DMS53 treated with DMSO at 0.1 percent for 48 hours (cell line): ENCODE measurements at regions not wholly inside any gene's neighbourhood (a gene's known extent, or its start where the extent isn't known, plus 50 kb on each side); places are given as distances from the start of the nearest gene placed in this dataset.
"Not testable (repeated sequence)": the region's sequence is repeated elsewhere in the genome, so short reads cannot be mapped to it uniquely, and the experiment has no call there.

ENCODE experiments used
- DNase-seq: peaks from one replicate; lab custom pipeline; 2025; ENCODE audit not compliant: unreplicated experiment; lab: John Stamatoyannopoulos, UW

GRCh38 chr6:163702736-163703135 is 288.2 kb downstream of the QKI start:
- DNase-seq = no peak

- DNase-seq = no peak
Observed at GRCh38 chr6:163701762-163702161, 287.2 kb downstream of the QKI start.

- DNase-seq = no peak
Observed at GRCh38 chr6:163698086-163698485, 283.6 kb downstream of the QKI start.

GRCh38 chr6:163696311-163696710 is 281.8 kb downstream of the QKI start:
- DNase-seq = not testable (repeated sequence)

GRCh38 chr6:163695414-163695864 is 280.9 kb downstream of the QKI start:
- no peak for DNase-seq

GRCh38 chr6:163694988-163695398 is 280.5 kb downstream of the QKI start:
- DNase-seq = no peak

GRCh38 chr6:163694072-163694471 is 279.6 kb downstream of the QKI start:
- DNase-seq = no peak

- DNase-seq = no peak
Observed at GRCh38 chr6:163691049-163691448, 276.5 kb downstream of the QKI start.

GRCh38 chr6:163688739-163689362 is 274.3 kb downstream of the QKI start:
- DNase-seq = no peak

GRCh38 chr6:163687075-163687474 is 272.6 kb downstream of the QKI start:
- no peak for DNase-seq

GRCh38 chr6:163686301-163686700 is 271.8 kb downstream of the QKI start:
- no peak for DNase-seq

GRCh38 chr6:163683105-163683622 is 268.6 kb downstream of the QKI start:
- DNase-seq = no peak

- no peak for DNase-seq
Observed at GRCh38 chr6:163679753-163680152, 265.2 kb downstream of the QKI start.

GRCh38 chr6:163679012-163679660 is 264.6 kb downstream of the QKI start:
- no peak for DNase-seq

GRCh38 chr6:163675611-163676010 is 261.1 kb downstream of the QKI start:
- no peak for DNase-seq

- DNase-seq = no peak
Observed at GRCh38 chr6:163672710-163673109, 258.2 kb downstream of the QKI start.

GRCh38 chr6:163671791-163672190 is 257.3 kb downstream of the QKI start:
- no peak for DNase-seq

- no peak for DNase-seq
Observed at GRCh38 chr6:163671355-163671754, 256.8 kb downstream of the QKI start.

GRCh38 chr6:163670336-163670735 is 255.8 kb downstream of the QKI start:
- DNase-seq = no peak

GRCh38 chr6:163668061-163668426 is 253.5 kb downstream of the QKI start:
- DNase-seq = no peak

- no peak for DNase-seq
Observed at GRCh38 chr6:163667372-163668060, 253.0 kb downstream of the QKI start.

GRCh38 chr6:163665464-163665863 is 250.9 kb downstream of the QKI start:
- no peak for DNase-seq
